HG03095 (cell line): ENCODE measurements at regions not wholly inside any gene's neighbourhood (a gene's known extent, or its start where the extent isn't known, plus 50 kb on each side); places are given as distances from the start of the nearest gene placed in this dataset.

Experiments used
- ATAC-seq: cut with Tn5 transposase; IDR thresholded peaks from one replicate; pipeline ENCODE4 v1.9.1; 2021; ENCODE audit warnings: moderate library complexity; ENCODE audit not compliant: unreplicated experiment

- no peak for ATAC-seq
Measured at GRCh38 chr4:181688872-181689271, 554.3 kb upstream of the TENM3 start.

- ATAC-seq = no peak
Measured at GRCh38 chr4:181690498-181690897, 552.7 kb upstream of the TENM3 start.

- ATAC-seq = no peak
Measured at GRCh38 chr4:181692965-181693364, 550.2 kb upstream of the TENM3 start.

- no peak for ATAC-seq
Measured at GRCh38 chr4:181693517-181693916, 549.7 kb upstream of the TENM3 start.

GRCh38 chr4:181698221-181698620, 545.0 kb upstream of the TENM3 start:
- no peak for ATAC-seq

GRCh38 chr4:181701214-181701613, 542.0 kb upstream of the TENM3 start:
- ATAC-seq = no peak

GRCh38 chr4:181701894-181702293, 541.3 kb upstream of the TENM3 start:
- no peak for ATAC-seq

- no peak for ATAC-seq
Measured at GRCh38 chr4:181702864-181703495, 540.2 kb upstream of the TENM3 start.

GRCh38 chr4:181710143-181710542, 533.1 kb upstream of the TENM3 start:
- ATAC-seq = no peak

GRCh38 chr4:181711387-181711786, 531.8 kb upstream of the TENM3 start:
- ATAC-seq = no peak

GRCh38 chr4:181728305-181728966, 514.8 kb upstream of the TENM3 start:
- ATAC-seq = no peak

- ATAC-seq = no peak
Measured at GRCh38 chr4:181731900-181732299, 511.3 kb upstream of the TENM3 start.

GRCh38 chr4:181737744-181738143, 505.5 kb upstream of the TENM3 start:
- ATAC-seq = no peak

GRCh38 chr4:181739031-181739430, 504.2 kb upstream of the TENM3 start:
- ATAC-seq = no peak

GRCh38 chr4:181741513-181741912, 501.7 kb upstream of the TENM3 start:
- no peak for ATAC-seq

- no peak for ATAC-seq
Measured at GRCh38 chr4:181745933-181746625, 497.1 kb upstream of the TENM3 start.

- ATAC-seq = no peak
Measured at GRCh38 chr4:181748581-181748980, 494.6 kb upstream of the TENM3 start.

GRCh38 chr4:181752516-181752915, 490.7 kb upstream of the TENM3 start:
- ATAC-seq = no peak

GRCh38 chr4:181753207-181753606, 490.0 kb upstream of the TENM3 start:
- no peak for ATAC-seq

GRCh38 chr4:181755846-181756245, 487.4 kb upstream of the TENM3 start:
- ATAC-seq = no peak

- no peak for ATAC-seq
Measured at GRCh38 chr4:181756451-181757095, 486.6 kb upstream of the TENM3 start.

- ATAC-seq = no peak
Measured at GRCh38 chr4:181757098-181757497, 486.1 kb upstream of the TENM3 start.
